Pancreas (tissue), 10 donors: ENCODE measurements at regions not wholly inside any gene's neighbourhood (a gene's known extent, or its start where the extent isn't known, plus 50 kb on each side); places are given as distances from the start of the nearest gene placed in this dataset.
A peak's percentile ranks its signal among the peaks of the same experiment; 100 is the strongest.

ENCODE experiments used
- ATAC-seq, 4 donors: fragments of 200-7000 bp; cut with Tn5 transposase; one replicate each; pipeline versions ENCODE4 v1.8.0 to v1.9.1; 2020; ENCODE audit warnings: mild to moderate bottlenecking in 4 of 4, moderate library complexity in 4 of 4
- DNase-seq, 6 donors: peaks; one replicate each; pipeline ENCODE4 v3.0.0-alpha.2; 2020
- FAIRE-seq: peaks from 2 replicates; lab custom pipeline; 2012; peaks lifted over from hg19 to GRCh38; lab: Jason Lieb, UNC
- H3K27ac ChIP-seq, 4 donors: fragments of 200-600 bp; sonication (generic); 1 replicate in 3 of 4; 2 replicates in 1 of 4; pipeline versions ENCODE4 v1.5.0 to v1.8.0; 2020
- H3K27me3 ChIP-seq, 4 donors: fragments of 200-600 bp; one replicate each; pipeline ENCODE4 v1.8.0; 2021
- H3K36me3 ChIP-seq, 3 donors: fragments of 200-600 bp; sonication (generic) in 1 of 3; one replicate each; pipeline versions ENCODE4 v1.5.0 to v1.8.0; 2020 to 2021
- H3K4me1 ChIP-seq, 3 donors: fragments of 200-600 bp; one replicate each; pipeline ENCODE4 v1.8.0; 2021
- H3K4me3 ChIP-seq, 4 donors: fragments of 200-600 bp; sonication (generic) in 2 of 4; one replicate each; pipeline versions ENCODE4 v1.5.0 to v1.8.0; 2020 to 2021
- H3K9me3 ChIP-seq, 4 donors: fragments of 200-600 bp; one replicate each; pipeline ENCODE4 v1.8.0; 2021
- WGBS, 2 donors: extraction: QIAGEN DNeasy Blood & Tissue Kit; methylation state at CpG; one replicate each; pipeline ENCODE4 v1.1.7; 2013; 5-methylcytosine and 5-hydroxymethylcytosine counted together
- intact Hi-C, 3 donors: fragments of 100-400 bp; cut with DNase I; formaldehyde crosslinking; loops; one replicate each; pipeline versions ENCODE4 v1.11.1 to v1.14.2; 2022
- TF ChIP-seq, protein P1 (sequence below), 4 donors: fragments of 200-600 bp; sonication (generic) in 3 of 4; IDR thresholded peaks; one replicate each; pipeline versions ENCODE4 v1.5.0 to v1.8.0; 2021; ENCODE audit warnings: antibody characterized with exemption in 4 of 4
- donor health status: healthy with polysubstance abuse.
- donor health status: DM: no; HTN: no; CAD: no; lungs with moderate emphysema.
- donor health status: DM: no; HTN: no; CAD: no.
- donor health status: control.
- donor health status: control.
- donor health status: Bipolar disorder and iron deficiency.
- donor health status: DM: yes; HTN: yes; CAD: no.
- donor health status: DM: no; HTN: no; CAD: no.
- donor health status: DM: no; HTN: no; CAD: no.
- donor health status: DM: yes; HTN: yes; CAD: no.

DNA sequence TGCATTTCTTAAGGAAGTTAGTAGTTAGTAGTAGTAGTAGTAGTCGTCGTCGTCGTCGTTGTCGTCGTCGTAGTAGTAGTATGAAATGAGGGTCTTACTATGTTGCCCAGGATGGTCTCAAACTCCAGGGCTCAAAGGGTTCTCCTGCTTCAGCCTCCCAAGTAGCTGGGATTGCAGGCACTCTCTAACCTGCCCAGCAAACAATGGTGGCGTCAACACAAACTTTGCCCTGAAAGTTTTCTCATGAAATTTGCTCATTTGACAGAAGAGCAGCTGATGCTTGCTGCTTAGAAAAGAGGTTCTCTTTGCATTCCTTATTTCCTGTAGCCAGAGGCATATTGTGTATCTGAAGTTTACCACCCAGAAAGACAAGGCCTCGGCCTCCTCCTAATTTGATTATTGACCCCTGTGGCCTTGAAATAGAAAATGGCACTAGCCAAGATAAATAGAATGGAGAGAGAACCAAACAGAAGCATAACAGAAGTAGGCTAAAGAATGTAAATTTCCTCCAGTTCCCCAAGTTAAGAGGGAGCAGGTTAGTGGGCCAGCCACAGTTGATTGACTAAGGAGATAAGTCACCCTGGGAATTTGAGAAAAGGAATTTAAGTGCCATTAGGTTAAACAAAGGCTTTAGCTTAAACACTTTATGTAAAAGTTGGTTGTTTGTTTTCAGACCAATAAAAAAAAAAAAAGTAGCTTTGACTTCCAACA, 166.2 kb upstream of the ROBO2 start:
- WGBS, 2 donors: 86 to 87% methylated on average over 10 of the region's 10 CpGs
- no peak for FAIRE-seq
- Histone ChIP-seq H3K9me3 (no peaks in the 10 kb centered on the region), H3K27ac (no peak overlapping the region), H3K4me3 (no peak overlapping the region), H3K36me3 (no peaks in the 10 kb centered on the region), H3K27me3 (no peaks in the 10 kb centered on the region), H3K4me1 (peaks cover 0 to 14% (median 6%) of the 10 kb centered on the region in 3 donors)
- TF ChIP-seq, protein P1, sequence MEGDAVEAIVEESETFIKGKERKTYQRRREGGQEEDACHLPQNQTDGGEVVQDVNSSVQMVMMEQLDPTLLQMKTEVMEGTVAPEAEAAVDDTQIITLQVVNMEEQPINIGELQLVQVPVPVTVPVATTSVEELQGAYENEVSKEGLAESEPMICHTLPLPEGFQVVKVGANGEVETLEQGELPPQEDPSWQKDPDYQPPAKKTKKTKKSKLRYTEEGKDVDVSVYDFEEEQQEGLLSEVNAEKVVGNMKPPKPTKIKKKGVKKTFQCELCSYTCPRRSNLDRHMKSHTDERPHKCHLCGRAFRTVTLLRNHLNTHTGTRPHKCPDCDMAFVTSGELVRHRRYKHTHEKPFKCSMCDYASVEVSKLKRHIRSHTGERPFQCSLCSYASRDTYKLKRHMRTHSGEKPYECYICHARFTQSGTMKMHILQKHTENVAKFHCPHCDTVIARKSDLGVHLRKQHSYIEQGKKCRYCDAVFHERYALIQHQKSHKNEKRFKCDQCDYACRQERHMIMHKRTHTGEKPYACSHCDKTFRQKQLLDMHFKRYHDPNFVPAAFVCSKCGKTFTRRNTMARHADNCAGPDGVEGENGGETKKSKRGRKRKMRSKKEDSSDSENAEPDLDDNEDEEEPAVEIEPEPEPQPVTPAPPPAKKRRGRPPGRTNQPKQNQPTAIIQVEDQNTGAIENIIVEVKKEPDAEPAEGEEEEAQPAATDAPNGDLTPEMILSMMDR (IDR thresholded peaks at IDR 0.05): no peak
- intact Hi-C loops: no loop called here
- DNase-seq: no peak
- peak in 1 of 4 donors; percentile 18 for ATAC-seq

DNA sequence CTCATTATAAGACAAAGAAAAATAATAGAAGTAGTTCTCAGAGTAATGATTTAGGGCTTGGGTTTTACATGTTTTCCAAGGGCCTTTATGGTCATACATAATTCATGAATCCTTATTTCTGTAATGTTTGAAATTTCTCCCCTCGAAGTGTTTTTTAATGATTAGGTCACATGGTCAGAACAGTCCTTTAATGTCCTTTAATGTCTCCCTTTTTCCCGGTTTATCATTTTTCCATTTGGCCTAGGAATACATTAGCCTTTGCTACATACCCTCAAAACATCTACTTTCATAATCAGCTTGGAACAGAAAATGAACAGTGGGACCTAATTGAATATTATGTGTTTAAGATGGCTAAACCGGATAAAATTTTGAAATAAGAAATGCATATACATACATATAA, 159.9 kb upstream of the ROBO2 start:
- Histone ChIP-seq H3K9me3 (no peaks in the 10 kb centered on the region), H3K27me3 (no peaks in the 10 kb centered on the region), H3K27ac (no peak overlapping the region), H3K4me1 (no peaks in the 10 kb centered on the region), H3K36me3 (no peaks in the 10 kb centered on the region), H3K4me3 (no peak overlapping the region)
- DNase-seq: no peak
- no peak for FAIRE-seq
- TF ChIP-seq, protein P1 (IDR thresholded peaks at IDR 0.05): no peak
- 74 to 81% methylated on average over 3 of the region's 3 CpGs for WGBS, 2 donors
- intact Hi-C loops: no loop called here
- no peak for ATAC-seq

DNA sequence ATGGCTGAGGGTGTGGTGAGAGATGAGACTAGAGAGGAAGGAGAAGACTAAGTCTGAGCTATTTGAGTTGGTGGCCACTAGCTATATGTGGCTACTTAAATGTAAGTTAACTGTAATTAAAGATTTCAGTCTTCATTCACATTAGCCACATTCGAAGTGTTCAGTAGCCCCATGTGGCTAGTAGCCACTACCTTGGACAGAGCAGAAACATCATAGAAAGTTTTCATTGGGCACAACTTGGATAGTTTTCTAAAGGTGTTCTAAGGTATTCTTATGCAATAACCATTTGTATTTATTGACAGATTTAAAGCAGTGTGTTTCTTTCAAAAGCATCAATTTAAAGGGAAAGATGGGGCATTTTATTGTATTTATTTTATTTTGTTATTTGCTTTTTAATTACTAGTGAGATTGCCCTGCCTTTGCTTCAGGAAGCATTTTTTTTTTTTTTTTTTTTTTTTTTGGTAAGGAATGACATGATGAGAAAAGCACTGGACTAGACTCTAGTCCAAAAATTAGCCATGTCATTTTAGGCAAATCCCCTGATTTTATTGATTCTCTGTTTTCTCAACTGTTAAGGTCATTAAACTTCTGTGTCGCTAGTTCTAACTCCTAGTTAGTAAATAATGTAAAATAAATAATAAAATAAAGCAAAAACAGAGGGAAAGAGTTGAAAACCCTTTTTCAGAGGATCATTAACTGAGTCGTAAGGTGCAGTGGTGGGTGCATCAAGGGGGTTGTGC, 153.0 kb upstream of the ROBO2 start:
- ATAC-seq: no peak
- no peak overlapping the region for H3K27ac ChIP-seq
- TF ChIP-seq, protein P1 (IDR thresholded peaks at IDR 0.05): no peak

DNA sequence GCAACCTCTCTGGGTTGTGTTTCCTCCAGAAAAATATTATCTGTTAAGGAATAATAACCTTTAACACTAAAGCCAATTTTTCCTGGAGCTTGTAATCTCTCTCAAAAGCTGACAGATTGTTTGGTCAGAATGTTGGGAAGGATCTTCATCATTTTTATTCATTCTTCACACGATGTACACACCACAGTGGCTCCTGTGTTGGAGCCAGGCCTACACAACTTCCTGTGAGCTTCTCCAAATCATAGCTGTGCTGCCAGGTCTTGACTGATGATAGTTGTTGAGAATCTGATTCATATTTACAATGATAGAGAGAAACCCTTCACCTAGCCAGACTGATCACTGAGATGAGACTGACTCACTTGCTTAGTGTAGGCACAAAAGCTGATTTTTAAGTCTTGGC, 151.0 kb upstream of the ROBO2 start:
- Histone ChIP-seq H3K4me3 (no peak overlapping the region), H3K27me3 (no peaks in the 10 kb centered on the region), H3K9me3 (no peaks in the 10 kb centered on the region), H3K4me1 (no peaks in the 10 kb centered on the region), H3K36me3 (no peaks in the 10 kb centered on the region), H3K27ac (no peak overlapping the region)
- intact Hi-C loops: no loop called here
- FAIRE-seq (no peak), DNase-seq (no peak), ATAC-seq (no peak)
- TF ChIP-seq, protein P1 (IDR thresholded peaks at IDR 0.05): no peak
- WGBS, 2 donors: 66 to 73% methylated on average over 1 of the region's 1 CpG

More for the DNA sequence above, 153.0 kb upstream of the ROBO2 start:
- no peaks in the 10 kb centered on the region for H3K36me3 ChIP-seq
- intact Hi-C loops: no loop called here
- 83 to 90% methylated on average over 3 of the region's 3 CpGs for WGBS, 2 donors
- no peaks in the 10 kb centered on the region for H3K27me3 ChIP-seq
- FAIRE-seq (no peak), DNase-seq (no peak)
- H3K4me1 ChIP-seq: no peaks in the 10 kb centered on the region
- H3K4me3 ChIP-seq: no peak overlapping the region
- no peaks in the 10 kb centered on the region for H3K9me3 ChIP-seq

DNA sequence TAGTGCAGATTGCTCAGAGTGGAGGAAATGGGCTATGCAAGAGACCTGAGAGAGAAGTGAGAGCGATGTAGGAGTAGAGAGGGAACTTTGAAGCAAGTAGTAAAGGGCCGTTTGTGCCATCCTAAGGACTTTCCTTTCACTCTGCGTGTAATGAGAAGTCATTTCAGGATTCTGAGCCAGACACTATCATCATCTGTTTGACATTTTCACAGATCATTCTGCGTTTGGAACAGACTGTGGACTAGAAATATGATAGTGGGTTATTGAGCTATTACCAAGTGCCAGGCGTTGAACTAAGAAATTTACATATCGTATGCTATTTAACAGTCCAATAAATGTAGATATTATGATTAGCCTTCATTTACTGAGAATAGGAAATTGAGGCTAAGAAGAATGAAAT, 150.0 kb upstream of the ROBO2 start:
- Histone ChIP-seq H3K4me1 (no peaks in the 10 kb centered on the region), H3K27ac (no peak overlapping the region), H3K36me3 (no peaks in the 10 kb centered on the region), H3K27me3 (no peaks in the 10 kb centered on the region), H3K9me3 (no peaks in the 10 kb centered on the region), H3K4me3 (no peak overlapping the region)
- FAIRE-seq: no peak
- TF ChIP-seq, protein P1 (IDR thresholded peaks at IDR 0.05): no peak
- no peak for DNase-seq
- ATAC-seq: no peak
- WGBS, 2 donors: 78 to 84% methylated on average over 6 of the region's 6 CpGs
- intact Hi-C loops: no loop called here
